Activated naive CD8-positive, alpha-beta T cell treated with anti-CD3 and anti-CD28 coated beads for 36 hours (primary cell): ENCODE measurements at regions not wholly inside any gene's neighbourhood (a gene's known extent, or its start where the extent isn't known, plus 50 kb on each side); places are given as distances from the start of the nearest gene placed in this dataset.

Source experiments
- DNase-seq: peaks from one replicate; pipeline ENCODE4 v3.0.0; 2021
- H3K27ac Mint-ChIP-seq: one replicate; pipeline ENCODE4 v1.8.0; 2022; ENCODE audit warnings: mild to moderate bottlenecking, moderate library complexity, mixed read lengths
- H3K27me3 Mint-ChIP-seq: one replicate; pipeline ENCODE4 v1.8.0; 2022; ENCODE audit warnings: mild to moderate bottlenecking, mixed read lengths
- H3K36me3 Mint-ChIP-seq: one replicate; pipeline ENCODE4 v1.8.0; 2021; ENCODE audit warnings: mild to moderate bottlenecking, mixed read lengths
- H3K4me1 Mint-ChIP-seq: one replicate; pipeline ENCODE4 v1.8.0; 2021; ENCODE audit warnings: mixed read lengths
- H3K4me3 Mint-ChIP-seq: one replicate; pipeline ENCODE4 v1.8.0; 2022; ENCODE audit warnings: mild to moderate bottlenecking, moderate library complexity, mixed read lengths
- H3K9me3 Mint-ChIP-seq: one replicate; pipeline ENCODE4 v1.8.0; 2022; ENCODE audit warnings: mixed read lengths

- H3K4me3 Mint-ChIP-seq, result no peak overlapping the region
- H3K27ac Mint-ChIP-seq, result no peak overlapping the region
- no peaks in the 10 kb centered on the region for H3K27me3 Mint-ChIP-seq
- DNase-seq, result no peak
- no peaks in the 10 kb centered on the region for H3K36me3 Mint-ChIP-seq
- no peaks in the 10 kb centered on the region for H3K4me1 Mint-ChIP-seq
- H3K9me3 Mint-ChIP-seq, result no peaks in the 10 kb centered on the region
Measured at GRCh38 chr1:192920412-192920811, 111.6 kb downstream of the RGS2 start.

GRCh38 chr1:192925609-192926008, 116.8 kb downstream of the RGS2 start:
- H3K27ac Mint-ChIP-seq, result no peak overlapping the region
- no peaks in the 10 kb centered on the region for H3K9me3 Mint-ChIP-seq
- H3K4me3 Mint-ChIP-seq, result no peak overlapping the region
- H3K27me3 Mint-ChIP-seq, result no peaks in the 10 kb centered on the region
- DNase-seq, result no peak
- H3K4me1 Mint-ChIP-seq, result no peaks in the 10 kb centered on the region
- H3K36me3 Mint-ChIP-seq, result no peaks in the 10 kb centered on the region

GRCh38 chr1:192926736-192927135, 117.9 kb downstream of the RGS2 start:
- Mint-ChIP-seq H3K4me1 (no peaks in the 10 kb centered on the region), H3K4me3 (no peak overlapping the region), H3K27ac (no peak overlapping the region), H3K36me3 (no peaks in the 10 kb centered on the region), H3K27me3 (no peaks in the 10 kb centered on the region), H3K9me3 (no peaks in the 10 kb centered on the region)
- no peak for DNase-seq

- no peaks in the 10 kb centered on the region for H3K4me1 Mint-ChIP-seq
- no peak overlapping the region for H3K27ac Mint-ChIP-seq
- H3K27me3 Mint-ChIP-seq, result no peaks in the 10 kb centered on the region
- H3K36me3 Mint-ChIP-seq, result no peaks in the 10 kb centered on the region
- no peak for DNase-seq
- H3K4me3 Mint-ChIP-seq, result no peak overlapping the region
- no peaks in the 10 kb centered on the region for H3K9me3 Mint-ChIP-seq
Measured at GRCh38 chr1:192927496-192927895, 118.7 kb downstream of the RGS2 start.

- no peak for DNase-seq
- no peaks in the 10 kb centered on the region for H3K27me3 Mint-ChIP-seq
- peaks cover 2% of the 10 kb centered on the region for H3K4me1 Mint-ChIP-seq
- H3K36me3 Mint-ChIP-seq, result no peaks in the 10 kb centered on the region
- no peak overlapping the region for H3K27ac Mint-ChIP-seq
- H3K4me3 Mint-ChIP-seq, result no peak overlapping the region
- H3K9me3 Mint-ChIP-seq, result no peaks in the 10 kb centered on the region
Measured at GRCh38 chr1:192929597-192929996, 120.8 kb downstream of the RGS2 start.

GRCh38 chr1:192933744-192934143, 124.9 kb downstream of the RGS2 start:
- DNase-seq, result no peak
- Mint-ChIP-seq H3K9me3 (no peaks in the 10 kb centered on the region), H3K27me3 (no peaks in the 10 kb centered on the region), H3K36me3 (no peaks in the 10 kb centered on the region), H3K4me3 (no peak overlapping the region), H3K4me1 (peaks cover 16% of the 10 kb centered on the region), H3K27ac (no peak overlapping the region)

GRCh38 chr1:192936313-192937018, 122.7 kb downstream of the UCHL5 start:
- Mint-ChIP-seq H3K27ac (peak overlapping the region; percentile 49), H3K4me3 (no peak overlapping the region), H3K4me1 (peaks cover 16% of the 10 kb centered on the region), H3K36me3 (no peaks in the 10 kb centered on the region), H3K27me3 (no peaks in the 10 kb centered on the region), H3K9me3 (no peaks in the 10 kb centered on the region)
- DNase-seq, result no peak

- Mint-ChIP-seq H3K36me3 (no peaks in the 10 kb centered on the region), H3K4me3 (no peak overlapping the region), H3K4me1 (peaks cover 16% of the 10 kb centered on the region), H3K27ac (no peak overlapping the region), H3K27me3 (no peaks in the 10 kb centered on the region), H3K9me3 (no peaks in the 10 kb centered on the region)
- no peak for DNase-seq
Measured at GRCh38 chr1:192937128-192937527, 122.0 kb downstream of the UCHL5 start.

GRCh38 chr1:192939440-192939839, 119.7 kb downstream of the UCHL5 start:
- Mint-ChIP-seq H3K27me3 (no peaks in the 10 kb centered on the region), H3K4me1 (peaks cover 14% of the 10 kb centered on the region), H3K27ac (no peak overlapping the region), H3K9me3 (no peaks in the 10 kb centered on the region), H3K4me3 (no peak overlapping the region), H3K36me3 (no peaks in the 10 kb centered on the region)
- DNase-seq, result no peak

GRCh38 chr1:192940658-192941057, 118.5 kb downstream of the UCHL5 start:
- no peaks in the 10 kb centered on the region for H3K27me3 Mint-ChIP-seq

GRCh38 chr1:192941722-192942411, 117.3 kb downstream of the UCHL5 start:
- Mint-ChIP-seq H3K27ac (no peak overlapping the region), H3K9me3 (no peaks in the 10 kb centered on the region), H3K4me3 (no peak overlapping the region), H3K27me3 (no peaks in the 10 kb centered on the region), H3K36me3 (peaks cover 2% of the 10 kb centered on the region), H3K4me1 (peaks cover 2% of the 10 kb centered on the region)
- DNase-seq, result no peak

More at GRCh38 chr1:192940658-192941057, 118.5 kb downstream of the UCHL5 start:
- no peaks in the 10 kb centered on the region for H3K36me3 Mint-ChIP-seq
- DNase-seq, result no peak
- H3K4me1 Mint-ChIP-seq, result peaks cover 13% of the 10 kb centered on the region
- no peak overlapping the region for H3K4me3 Mint-ChIP-seq
- H3K9me3 Mint-ChIP-seq, result no peaks in the 10 kb centered on the region
- no peak overlapping the region for H3K27ac Mint-ChIP-seq

GRCh38 chr1:192943108-192943507, 116.1 kb downstream of the UCHL5 start:
- no peaks in the 10 kb centered on the region for H3K9me3 Mint-ChIP-seq
- H3K27ac Mint-ChIP-seq, result no peak overlapping the region
- no peak overlapping the region for H3K4me3 Mint-ChIP-seq
- no peaks in the 10 kb centered on the region for H3K27me3 Mint-ChIP-seq
- no peak for DNase-seq
- no peaks in the 10 kb centered on the region for H3K4me1 Mint-ChIP-seq
- peaks cover 2% of the 10 kb centered on the region for H3K36me3 Mint-ChIP-seq

- Mint-ChIP-seq H3K9me3 (no peaks in the 10 kb centered on the region), H3K27me3 (no peaks in the 10 kb centered on the region), H3K4me1 (no peaks in the 10 kb centered on the region), H3K4me3 (no peak overlapping the region), H3K27ac (no peak overlapping the region), H3K36me3 (peaks cover 2% of the 10 kb centered on the region)
- DNase-seq, result no peak
Measured at GRCh38 chr1:192943522-192943921, 115.6 kb downstream of the UCHL5 start.

GRCh38 chr1:192945390-192946130, 113.6 kb downstream of the UCHL5 start:
- peaks cover 3% of the 10 kb centered on the region for H3K36me3 Mint-ChIP-seq
- no peaks in the 10 kb centered on the region for H3K4me1 Mint-ChIP-seq
- no peak for DNase-seq
- no peaks in the 10 kb centered on the region for H3K27me3 Mint-ChIP-seq
- H3K4me3 Mint-ChIP-seq, result no peak overlapping the region
- H3K9me3 Mint-ChIP-seq, result no peaks in the 10 kb centered on the region
- no peak overlapping the region for H3K27ac Mint-ChIP-seq

- Mint-ChIP-seq H3K36me3 (peaks cover 3% of the 10 kb centered on the region), H3K4me3 (no peak overlapping the region), H3K27ac (no peak overlapping the region), H3K27me3 (no peaks in the 10 kb centered on the region), H3K4me1 (no peaks in the 10 kb centered on the region), H3K9me3 (no peaks in the 10 kb centered on the region)
- no peak for DNase-seq
Measured at GRCh38 chr1:192949783-192950182, 109.4 kb downstream of the UCHL5 start.
